HTR-8/SVneo (cell line): ENCODE measurements at regions not wholly inside any gene's neighbourhood (a gene's known extent, or its start where the extent isn't known, plus 50 kb on each side); places are given as distances from the start of the nearest gene placed in this dataset.

Experiments
- DNase-seq: peaks from one replicate; pipeline ENCODE4 v3.0.0; 2011; ENCODE audit warnings: low spot score, mixed read lengths; ENCODE audit not compliant: insufficient read length
- FAIRE-seq: peaks from 2 replicates; lab custom pipeline; 2011; peaks lifted over from hg19 to GRCh38; lab: Jason Lieb, UNC

- DNase-seq (no peak), FAIRE-seq (no peak)
Measured at GRCh38 chr7:46218461-46219200, 297.6 kb upstream of the IGFBP3 start.

- FAIRE-seq = no peak
Measured at GRCh38 chr7:46215987-46216567, 295.0 kb upstream of the IGFBP3 start.

GRCh38 chr7:46214526-46214925 lies 293.5 kb upstream of the IGFBP3 start:
- DNase-seq (no peak), FAIRE-seq (no peak)

More at GRCh38 chr7:46215987-46216567, 295.0 kb upstream of the IGFBP3 start:
- no peak for DNase-seq

- FAIRE-seq = no peak
- DNase-seq = no peak
Measured at GRCh38 chr7:46213154-46213537, 292.1 kb upstream of the IGFBP3 start.

GRCh38 chr7:46212425-46213153 lies 291.5 kb upstream of the IGFBP3 start:
- DNase-seq = no peak
- FAIRE-seq = no peak

GRCh38 chr7:46210467-46210866 lies 289.4 kb upstream of the IGFBP3 start:
- no peak for FAIRE-seq
- DNase-seq = no peak

- FAIRE-seq (no peak), DNase-seq (no peak)
Measured at GRCh38 chr7:46209611-46210388, 288.7 kb upstream of the IGFBP3 start.

- no peak for DNase-seq
- no peak for FAIRE-seq
Measured at GRCh38 chr7:46208635-46209525, 287.8 kb upstream of the IGFBP3 start.

GRCh38 chr7:46207931-46208634 lies 287.0 kb upstream of the IGFBP3 start:
- FAIRE-seq = no peak
- DNase-seq = no peak

- FAIRE-seq (no peak), DNase-seq (no peak)
Measured at GRCh38 chr7:46206476-46207060, 285.5 kb upstream of the IGFBP3 start.

GRCh38 chr7:46205478-46205877 lies 284.4 kb upstream of the IGFBP3 start:
- FAIRE-seq = no peak

GRCh38 chr7:46203926-46204325 lies 282.9 kb upstream of the IGFBP3 start:
- DNase-seq (no peak), FAIRE-seq (no peak)

More at GRCh38 chr7:46205478-46205877, 284.4 kb upstream of the IGFBP3 start:
- DNase-seq = no peak

- FAIRE-seq = no peak
- no peak for DNase-seq
Measured at GRCh38 chr7:46202379-46202778, 281.3 kb upstream of the IGFBP3 start.

GRCh38 chr7:46201961-46202360 lies 280.9 kb upstream of the IGFBP3 start:
- FAIRE-seq (no peak), DNase-seq (no peak)

GRCh38 chr7:46198701-46199100 lies 277.6 kb upstream of the IGFBP3 start:
- DNase-seq (no peak), FAIRE-seq (no peak)

GRCh38 chr7:46197785-46198540 lies 276.9 kb upstream of the IGFBP3 start:
- DNase-seq = no peak
- FAIRE-seq = no peak

- FAIRE-seq (no peak), DNase-seq (no peak)
Measured at GRCh38 chr7:46195934-46196333, 274.9 kb upstream of the IGFBP3 start.

- DNase-seq (no peak), FAIRE-seq (no peak)
Measured at GRCh38 chr7:46192271-46192670, 271.2 kb upstream of the IGFBP3 start.
